ENCODE measurements at regions not wholly inside any gene's neighbourhood (a gene's known extent, or its start where the extent isn't known, plus 50 kb on each side); places are given as distances from the start of the nearest gene placed in this dataset.
"Not testable (repeated sequence)": the region's sequence is repeated elsewhere in the genome, so short reads cannot be mapped to it uniquely, and the experiment has no call there.

DNA sequence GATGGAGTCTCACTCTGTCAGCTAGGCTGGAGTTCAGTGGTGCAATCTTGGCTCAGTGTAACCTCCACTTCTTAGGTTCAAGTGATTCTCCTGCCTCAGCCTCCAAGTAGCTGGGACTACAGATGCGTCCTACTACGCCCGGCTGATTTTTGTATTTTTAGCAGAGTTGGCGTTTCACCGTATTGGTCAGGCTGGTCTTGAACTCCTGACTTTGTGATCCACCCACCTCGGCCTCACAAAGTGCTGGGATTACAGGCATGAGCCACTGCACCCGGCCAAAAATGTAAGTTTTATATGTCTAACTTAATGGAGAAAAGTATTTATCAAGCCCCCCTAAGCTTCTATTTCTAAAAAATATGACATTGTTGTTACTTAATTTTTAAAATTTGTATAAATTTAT lies 98.2 kb upstream of the RIOK2 start:
- WGBS, 2 donors = 92 to 95% methylated on average over 7 of the region's 7 CpGs
- ATAC-seq (no peak), DNase-seq (no peak)
- no peaks in the 10 kb centered on the region for H3K4me1 ChIP-seq
- H3K27ac ChIP-seq = no peak overlapping the region
- TF ChIP-seq, protein P1, sequence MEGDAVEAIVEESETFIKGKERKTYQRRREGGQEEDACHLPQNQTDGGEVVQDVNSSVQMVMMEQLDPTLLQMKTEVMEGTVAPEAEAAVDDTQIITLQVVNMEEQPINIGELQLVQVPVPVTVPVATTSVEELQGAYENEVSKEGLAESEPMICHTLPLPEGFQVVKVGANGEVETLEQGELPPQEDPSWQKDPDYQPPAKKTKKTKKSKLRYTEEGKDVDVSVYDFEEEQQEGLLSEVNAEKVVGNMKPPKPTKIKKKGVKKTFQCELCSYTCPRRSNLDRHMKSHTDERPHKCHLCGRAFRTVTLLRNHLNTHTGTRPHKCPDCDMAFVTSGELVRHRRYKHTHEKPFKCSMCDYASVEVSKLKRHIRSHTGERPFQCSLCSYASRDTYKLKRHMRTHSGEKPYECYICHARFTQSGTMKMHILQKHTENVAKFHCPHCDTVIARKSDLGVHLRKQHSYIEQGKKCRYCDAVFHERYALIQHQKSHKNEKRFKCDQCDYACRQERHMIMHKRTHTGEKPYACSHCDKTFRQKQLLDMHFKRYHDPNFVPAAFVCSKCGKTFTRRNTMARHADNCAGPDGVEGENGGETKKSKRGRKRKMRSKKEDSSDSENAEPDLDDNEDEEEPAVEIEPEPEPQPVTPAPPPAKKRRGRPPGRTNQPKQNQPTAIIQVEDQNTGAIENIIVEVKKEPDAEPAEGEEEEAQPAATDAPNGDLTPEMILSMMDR (IDR thresholded peaks at IDR 0.05) = no peak
- H3K36me3 ChIP-seq = no peaks in the 10 kb centered on the region
- H3K4me3 ChIP-seq = no peak overlapping the region
- intact Hi-C loops (cut with DNase I) = no loop called here
- peaks cover 0 to 35% (median 8%) of the 10 kb centered on the region in 11 donors for H3K9me3 ChIP-seq
- no peaks in the 10 kb centered on the region for H3K27me3 ChIP-seq

DNA sequence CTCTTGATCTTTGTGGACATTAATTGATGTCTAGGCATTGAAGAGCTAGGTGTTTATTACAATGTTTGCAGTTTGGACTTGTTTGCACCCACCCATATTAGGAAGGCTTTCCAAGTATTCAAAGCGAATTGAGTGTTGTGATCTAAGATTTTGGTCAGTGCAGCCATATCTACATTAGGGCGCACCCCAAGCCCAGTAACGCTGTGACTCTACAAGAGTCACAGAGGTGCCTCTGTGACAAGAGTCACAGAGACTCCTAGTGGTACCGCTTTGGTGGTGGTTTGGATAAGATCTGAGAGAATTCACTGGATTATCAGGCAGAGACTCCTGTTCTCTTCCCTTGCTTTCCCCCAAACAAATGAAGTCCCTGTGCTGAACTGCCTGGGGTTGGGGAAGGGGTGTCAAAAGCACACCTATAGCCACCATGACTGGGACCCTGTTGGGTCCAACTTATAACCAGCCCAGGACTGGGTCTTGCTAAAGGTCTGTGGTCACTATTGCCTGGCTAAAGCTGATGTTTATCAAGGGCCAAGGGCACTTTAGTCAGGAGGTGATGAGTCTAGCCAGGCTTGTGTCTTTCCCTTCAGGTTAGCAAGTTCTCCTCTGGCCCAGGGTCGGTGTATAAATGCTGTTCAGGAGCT lies 114.1 kb upstream of the RIOK2 start:
- Histone ChIP-seq H3K27ac (no peak overlapping the region), H3K4me3 (no peak overlapping the region), H3K36me3 (no peaks in the 10 kb centered on the region), H3K4me1 (no peaks in the 10 kb centered on the region), H3K9me3 (peaks cover 0 to 7% (median 0%) of the 10 kb centered on the region in 11 donors), H3K27me3 (no peaks in the 10 kb centered on the region)
- ATAC-seq = peak in 4 of 8 donors; percentile 38 to 80 (median 44)
- DNase-seq = no peak
- TF ChIP-seq, protein P1 (IDR thresholded peaks at IDR 0.05) = peak in 7 of 9 donors; percentile 12 to 45 (median 32)
- 16 to 21% methylated on average over 5 of the region's 5 CpGs for WGBS, 2 donors
- intact Hi-C loops (cut with DNase I) = no loop called here

DNA sequence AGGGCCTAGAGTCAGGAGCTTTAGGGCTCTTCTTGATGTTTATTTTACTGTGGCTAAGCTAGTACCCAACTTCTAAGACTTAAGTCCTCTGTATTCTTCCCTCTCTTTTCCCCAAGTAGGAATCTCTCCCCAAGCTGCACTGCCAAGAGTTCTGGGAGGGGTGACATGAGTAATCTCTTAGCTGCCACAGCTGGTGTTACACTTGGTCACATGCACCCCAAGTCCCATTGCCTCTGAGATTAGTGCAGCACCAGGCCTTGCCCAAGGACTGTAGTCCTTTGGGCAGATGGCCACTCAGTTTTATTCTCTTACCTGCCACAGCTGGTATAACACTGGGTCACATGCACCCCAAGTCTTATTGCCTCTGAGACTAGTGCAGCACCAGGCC lies 114.7 kb upstream of the RIOK2 start:
- intact Hi-C loops (cut with DNase I) = no loop called here
- H3K4me3 ChIP-seq = no peak overlapping the region
- DNase-seq (no peak), ATAC-seq (no peak)
- H3K27me3 ChIP-seq = no peaks in the 10 kb centered on the region
- TF ChIP-seq, protein P1 (IDR thresholded peaks at IDR 0.05) = no peak
- peaks cover 0 to 7% (median 0%) of the 10 kb centered on the region in 11 donors for H3K9me3 ChIP-seq
- no peaks in the 10 kb centered on the region for H3K36me3 ChIP-seq
- H3K4me1 ChIP-seq = no peaks in the 10 kb centered on the region
- H3K27ac ChIP-seq = no peak overlapping the region

DNA sequence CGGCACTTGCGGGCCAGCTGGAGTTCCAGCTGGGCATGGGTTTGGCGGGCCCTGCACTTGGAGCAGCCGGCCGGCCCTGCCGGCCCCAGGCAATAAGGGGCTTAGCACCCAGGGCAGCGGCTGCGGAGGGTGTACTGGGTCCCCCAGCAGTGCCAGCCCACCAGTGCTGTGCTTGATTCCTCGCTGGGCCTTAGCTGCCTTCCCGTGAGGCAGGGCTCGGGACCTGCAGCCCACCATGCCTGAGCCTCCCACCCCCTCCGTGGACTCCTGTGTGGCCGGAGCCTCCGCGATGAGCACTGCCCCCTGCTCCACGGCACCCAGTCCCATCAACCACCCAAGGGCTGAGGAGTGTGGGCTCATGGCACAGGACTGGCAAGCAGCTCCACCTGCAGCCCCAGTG lies 118.1 kb upstream of the RIOK2 start:
- not testable (repeated sequence) for H3K27me3 ChIP-seq, DNase-seq

DNA sequence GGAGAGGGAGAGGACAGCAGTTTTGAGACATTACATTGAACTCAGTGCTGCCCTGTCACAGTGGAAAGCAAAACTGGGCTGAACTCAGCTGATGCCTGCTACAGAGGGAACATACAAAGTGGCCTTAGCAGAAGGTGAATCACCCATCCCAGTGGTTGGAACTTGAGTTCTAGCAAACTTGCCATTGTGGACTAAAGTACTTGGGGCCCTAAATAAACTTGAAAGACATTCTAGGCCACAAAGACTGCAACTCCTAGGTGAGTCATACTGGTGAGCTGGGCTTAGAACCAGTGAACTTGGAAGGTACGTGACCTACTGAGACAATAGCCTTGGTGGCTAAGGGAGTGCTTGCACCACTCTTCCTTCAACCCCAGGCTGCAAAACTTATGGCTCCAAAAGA lies 155.7 kb upstream of the RIOK2 start:
- Histone ChIP-seq H3K4me3 (no peak overlapping the region), H3K4me1 (no peaks in the 10 kb centered on the region), H3K36me3 (no peaks in the 10 kb centered on the region), H3K27me3 (no peaks in the 10 kb centered on the region), H3K9me3 (peaks cover 0 to 29% (median 12%) of the 10 kb centered on the region in 11 donors), H3K27ac (no peak overlapping the region)
- intact Hi-C loops (cut with DNase I) = no loop called here
- no peak for ATAC-seq
- TF ChIP-seq, protein P1 (IDR thresholded peaks at IDR 0.05) = no peak
- 83 to 97% methylated on average over 1 of the region's 1 CpG for WGBS, 2 donors
- no peak for DNase-seq

More for the DNA sequence above, 118.1 kb upstream of the RIOK2 start:
- H3K4me3 ChIP-seq; H3K4me1 ChIP-seq; H3K36me3 ChIP-seq; H3K9me3 ChIP-seq; intact Hi-C loops (cut with DNase I); H3K27ac ChIP-seq; ATAC-seq: not testable (repeated sequence)
- 88 to 93% methylated on average over 15 to 16 of the region's 16 CpGs for WGBS, 2 donors
